Panc1 (cell line): ENCODE measurements at regions not wholly inside any gene's neighbourhood (a gene's known extent, or its start where the extent isn't known, plus 50 kb on each side); places are given as distances from the start of the nearest gene placed in this dataset.
"Not testable (repeated sequence)": the region's sequence is repeated elsewhere in the genome, so short reads cannot be mapped to it uniquely, and the experiment has no call there.

Source experiments
- CTCF ChIP-seq: fragments of 450-650 bp; IDR thresholded peaks from 2 replicates; pipeline ENCODE4 v1.5.1; 2017; ENCODE audit warnings: mild to moderate bottlenecking
- POLR2AphosphoS5 ChIP-seq: IDR thresholded peaks from 2 replicates; pipeline ENCODE4 v1.6.1; 2012; ENCODE audit warnings: mild to moderate bottlenecking, low read depth, low read length, moderate library complexity
- SIN3A ChIP-seq: IDR thresholded peaks from 2 replicates; pipeline ENCODE4 v1.6.1; 2012; ENCODE audit warnings: low read depth, mild to moderate bottlenecking, low read length, moderate library complexity, borderline replicate concordance; ENCODE audit not compliant: insufficient read depth
- TF ChIP-seq, protein P1 (sequence below), 2 experiments: IDR thresholded peaks; 2 replicates each; pipeline ENCODE4 v1.6.1; 2011 to 2012; ENCODE audit warnings: low read depth in 2 of 2, control low read depth in 1 of 2, low read length in 1 of 2, mild to moderate bottlenecking in 1 of 2, moderate library complexity in 1 of 2; ENCODE audit not compliant: insufficient read depth in 1 of 2

DNA sequence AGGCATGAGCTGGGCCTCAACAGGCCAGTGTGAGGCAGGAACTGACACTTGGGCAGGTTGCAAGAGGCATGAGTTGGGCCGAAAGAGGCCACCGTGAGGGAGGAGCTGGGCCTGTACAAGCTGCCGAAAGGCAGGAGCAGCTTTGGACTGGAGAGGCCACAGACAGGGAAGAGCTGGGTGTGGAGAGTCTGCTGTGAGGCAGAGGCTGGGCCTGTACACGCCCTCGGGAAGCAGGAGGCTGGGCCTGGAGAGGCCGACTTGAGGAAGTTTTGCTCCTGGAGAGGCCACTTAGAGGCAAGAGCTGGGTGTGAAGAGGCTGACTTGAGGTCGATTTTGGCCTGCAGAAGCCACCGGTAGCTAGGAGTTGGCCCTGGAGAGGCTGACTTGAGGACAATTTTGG, 73.3 kb upstream of the COBL start:
- TF ChIP-seq CTCF, POLR2AphosphoS5, SIN3A: not testable (repeated sequence)
- TF ChIP-seq, protein P1, sequence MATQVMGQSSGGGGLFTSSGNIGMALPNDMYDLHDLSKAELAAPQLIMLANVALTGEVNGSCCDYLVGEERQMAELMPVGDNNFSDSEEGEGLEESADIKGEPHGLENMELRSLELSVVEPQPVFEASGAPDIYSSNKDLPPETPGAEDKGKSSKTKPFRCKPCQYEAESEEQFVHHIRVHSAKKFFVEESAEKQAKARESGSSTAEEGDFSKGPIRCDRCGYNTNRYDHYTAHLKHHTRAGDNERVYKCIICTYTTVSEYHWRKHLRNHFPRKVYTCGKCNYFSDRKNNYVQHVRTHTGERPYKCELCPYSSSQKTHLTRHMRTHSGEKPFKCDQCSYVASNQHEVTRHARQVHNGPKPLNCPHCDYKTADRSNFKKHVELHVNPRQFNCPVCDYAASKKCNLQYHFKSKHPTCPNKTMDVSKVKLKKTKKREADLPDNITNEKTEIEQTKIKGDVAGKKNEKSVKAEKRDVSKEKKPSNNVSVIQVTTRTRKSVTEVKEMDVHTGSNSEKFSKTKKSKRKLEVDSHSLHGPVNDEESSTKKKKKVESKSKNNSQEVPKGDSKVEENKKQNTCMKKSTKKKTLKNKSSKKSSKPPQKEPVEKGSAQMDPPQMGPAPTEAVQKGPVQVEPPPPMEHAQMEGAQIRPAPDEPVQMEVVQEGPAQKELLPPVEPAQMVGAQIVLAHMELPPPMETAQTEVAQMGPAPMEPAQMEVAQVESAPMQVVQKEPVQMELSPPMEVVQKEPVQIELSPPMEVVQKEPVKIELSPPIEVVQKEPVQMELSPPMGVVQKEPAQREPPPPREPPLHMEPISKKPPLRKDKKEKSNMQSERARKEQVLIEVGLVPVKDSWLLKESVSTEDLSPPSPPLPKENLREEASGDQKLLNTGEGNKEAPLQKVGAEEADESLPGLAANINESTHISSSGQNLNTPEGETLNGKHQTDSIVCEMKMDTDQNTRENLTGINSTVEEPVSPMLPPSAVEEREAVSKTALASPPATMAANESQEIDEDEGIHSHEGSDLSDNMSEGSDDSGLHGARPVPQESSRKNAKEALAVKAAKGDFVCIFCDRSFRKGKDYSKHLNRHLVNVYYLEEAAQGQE (IDR thresholded peaks at IDR 0.05; ENCODE audit: insufficient read depth in 1 of 2, low read depth in 2 of 2, low read length in 1 of 2), result not testable (repeated sequence)
